ENCODE measurements at regions not wholly inside any gene's neighbourhood (a gene's known extent, or its start where the extent isn't known, plus 50 kb on each side); places are given as distances from the start of the nearest gene placed in this dataset.
"Not testable (repeated sequence)": the region's sequence is repeated elsewhere in the genome, so short reads cannot be mapped to it uniquely, and the experiment has no call there.

- Mint-ChIP-seq H3K9me3 (no peaks in the 10 kb centered on the region), H3K4me3 (no peak overlapping the region), H3K36me3 (ENCODE audit: low read depth) (no peaks in the 10 kb centered on the region), H3K4me1 (ENCODE audit: low read depth) (no peaks in the 10 kb centered on the region), H3K27ac (no peak overlapping the region), H3K27me3 (ENCODE audit: insufficient read depth) (no peaks in the 10 kb centered on the region)
- DNase-seq (ENCODE audit: low spot score), result no peak
- intact Hi-C loops (cut with micrococcal nuclease), result no loop called here
Measured at GRCh38 chr3:135558150-135558783, 407.3 kb upstream of the PPP2R3A start.

GRCh38 chr3:135558906-135559305, 406.6 kb upstream of the PPP2R3A start:
- Mint-ChIP-seq H3K9me3 (no peaks in the 10 kb centered on the region), H3K4me3 (no peak overlapping the region), H3K27ac (no peak overlapping the region), H3K27me3 (ENCODE audit: insufficient read depth) (no peaks in the 10 kb centered on the region), H3K36me3 (ENCODE audit: low read depth) (no peaks in the 10 kb centered on the region), H3K4me1 (ENCODE audit: low read depth) (no peaks in the 10 kb centered on the region)
- intact Hi-C loops (cut with micrococcal nuclease), result no loop called here
- no peak for DNase-seq (ENCODE audit: low spot score)

GRCh38 chr3:135559802-135560201, 405.7 kb upstream of the PPP2R3A start:
- no peak for DNase-seq (ENCODE audit: low spot score)
- Mint-ChIP-seq H3K27me3 (ENCODE audit: insufficient read depth) (no peaks in the 10 kb centered on the region), H3K36me3 (ENCODE audit: low read depth) (no peaks in the 10 kb centered on the region), H3K4me3 (no peak overlapping the region), H3K27ac (no peak overlapping the region), H3K9me3 (no peaks in the 10 kb centered on the region), H3K4me1 (ENCODE audit: low read depth) (no peaks in the 10 kb centered on the region)
- intact Hi-C loops (cut with micrococcal nuclease), result no loop called here

GRCh38 chr3:135560847-135561246, 404.7 kb upstream of the PPP2R3A start:
- no peak overlapping the region for H3K4me3 Mint-ChIP-seq
- no peaks in the 10 kb centered on the region for H3K4me1 Mint-ChIP-seq (ENCODE audit: low read depth)
- no peaks in the 10 kb centered on the region for H3K27me3 Mint-ChIP-seq (ENCODE audit: insufficient read depth)
- intact Hi-C loops (cut with micrococcal nuclease), result no loop called here
- H3K9me3 Mint-ChIP-seq, result no peaks in the 10 kb centered on the region
- no peak overlapping the region for H3K27ac Mint-ChIP-seq
- DNase-seq (ENCODE audit: low spot score), result no peak
- H3K36me3 Mint-ChIP-seq (ENCODE audit: low read depth), result no peaks in the 10 kb centered on the region

- intact Hi-C loops (cut with micrococcal nuclease), result no loop called here
- no peak for DNase-seq (ENCODE audit: low spot score)
- Mint-ChIP-seq H3K4me3 (no peak overlapping the region), H3K27ac (no peak overlapping the region), H3K4me1 (ENCODE audit: low read depth) (no peaks in the 10 kb centered on the region), H3K9me3 (no peaks in the 10 kb centered on the region), H3K27me3 (ENCODE audit: insufficient read depth) (no peaks in the 10 kb centered on the region), H3K36me3 (ENCODE audit: low read depth) (no peaks in the 10 kb centered on the region)
Measured at GRCh38 chr3:135564696-135565095, 400.8 kb upstream of the PPP2R3A start.

- intact Hi-C loops (cut with micrococcal nuclease), result no loop called here
- Mint-ChIP-seq H3K9me3 (no peaks in the 10 kb centered on the region), H3K27me3 (ENCODE audit: insufficient read depth) (no peaks in the 10 kb centered on the region), H3K36me3 (ENCODE audit: low read depth) (no peaks in the 10 kb centered on the region), H3K27ac (no peak overlapping the region), H3K4me1 (ENCODE audit: low read depth) (no peaks in the 10 kb centered on the region), H3K4me3 (no peak overlapping the region)
- no peak for DNase-seq (ENCODE audit: low spot score)
Measured at GRCh38 chr3:135565546-135565945, 400.0 kb upstream of the PPP2R3A start.

- intact Hi-C loops (cut with micrococcal nuclease), result no loop called here
- Mint-ChIP-seq H3K27ac (no peak overlapping the region), H3K4me3 (no peak overlapping the region), H3K4me1 (ENCODE audit: low read depth) (no peaks in the 10 kb centered on the region), H3K27me3 (ENCODE audit: insufficient read depth) (no peaks in the 10 kb centered on the region), H3K9me3 (no peaks in the 10 kb centered on the region), H3K36me3 (ENCODE audit: low read depth) (no peaks in the 10 kb centered on the region)
- DNase-seq (ENCODE audit: low spot score), result no peak
Measured at GRCh38 chr3:135567223-135567622, 398.3 kb upstream of the PPP2R3A start.

GRCh38 chr3:135576751-135577150, 388.8 kb upstream of the PPP2R3A start:
- no peaks in the 10 kb centered on the region for H3K9me3 Mint-ChIP-seq
- H3K27me3 Mint-ChIP-seq (ENCODE audit: insufficient read depth), result no peaks in the 10 kb centered on the region
- intact Hi-C loops (cut with micrococcal nuclease), result no loop called here
- DNase-seq (ENCODE audit: low spot score), result no peak
- no peak overlapping the region for H3K4me3 Mint-ChIP-seq
- H3K27ac Mint-ChIP-seq, result no peak overlapping the region
- no peaks in the 10 kb centered on the region for H3K4me1 Mint-ChIP-seq (ENCODE audit: low read depth)
- H3K36me3 Mint-ChIP-seq (ENCODE audit: low read depth), result no peaks in the 10 kb centered on the region

GRCh38 chr3:135581806-135582205, 383.7 kb upstream of the PPP2R3A start:
- H3K9me3 Mint-ChIP-seq, result no peaks in the 10 kb centered on the region

GRCh38 chr3:135582800-135583199, 382.7 kb upstream of the PPP2R3A start:
- no peak overlapping the region for H3K27ac Mint-ChIP-seq
- no peaks in the 10 kb centered on the region for H3K36me3 Mint-ChIP-seq (ENCODE audit: low read depth)
- H3K4me1 Mint-ChIP-seq (ENCODE audit: low read depth), result no peaks in the 10 kb centered on the region
- H3K9me3 Mint-ChIP-seq, result no peaks in the 10 kb centered on the region
- DNase-seq (ENCODE audit: low spot score), result no peak
- H3K4me3 Mint-ChIP-seq, result no peak overlapping the region
- no peaks in the 10 kb centered on the region for H3K27me3 Mint-ChIP-seq (ENCODE audit: insufficient read depth)
- intact Hi-C loops (cut with micrococcal nuclease), result no loop called here

More at GRCh38 chr3:135581806-135582205, 383.7 kb upstream of the PPP2R3A start:
- Mint-ChIP-seq H3K27ac (no peak overlapping the region), H3K36me3 (ENCODE audit: low read depth) (no peaks in the 10 kb centered on the region), H3K4me3 (no peak overlapping the region), H3K27me3 (ENCODE audit: insufficient read depth) (no peaks in the 10 kb centered on the region), H3K4me1 (ENCODE audit: low read depth) (no peaks in the 10 kb centered on the region)
- intact Hi-C loops (cut with micrococcal nuclease), result no loop called here
- DNase-seq (ENCODE audit: low spot score), result no peak

- Mint-ChIP-seq H3K36me3 (ENCODE audit: low read depth) (no peaks in the 10 kb centered on the region), H3K4me3 (no peak overlapping the region), H3K27me3 (ENCODE audit: insufficient read depth) (no peaks in the 10 kb centered on the region), H3K27ac (no peak overlapping the region), H3K4me1 (ENCODE audit: low read depth) (no peaks in the 10 kb centered on the region), H3K9me3 (peaks cover 8% of the 10 kb centered on the region)
- intact Hi-C loops (cut with micrococcal nuclease), result no loop called here
- no peak for DNase-seq (ENCODE audit: low spot score)
Measured at GRCh38 chr3:135596563-135596962, 369.0 kb upstream of the PPP2R3A start.

GRCh38 chr3:135597855-135598254, 367.7 kb upstream of the PPP2R3A start:
- no peaks in the 10 kb centered on the region for H3K36me3 Mint-ChIP-seq (ENCODE audit: low read depth)
- no peak for DNase-seq (ENCODE audit: low spot score)
- no peaks in the 10 kb centered on the region for H3K4me1 Mint-ChIP-seq (ENCODE audit: low read depth)
- no peaks in the 10 kb centered on the region for H3K9me3 Mint-ChIP-seq
- no peak overlapping the region for H3K27ac Mint-ChIP-seq
- no peaks in the 10 kb centered on the region for H3K27me3 Mint-ChIP-seq (ENCODE audit: insufficient read depth)
- intact Hi-C loops (cut with micrococcal nuclease), result no loop called here
- H3K4me3 Mint-ChIP-seq, result no peak overlapping the region

- H3K27me3 Mint-ChIP-seq (ENCODE audit: insufficient read depth), result no peaks in the 10 kb centered on the region
- intact Hi-C loops (cut with micrococcal nuclease), result no loop called here
- H3K4me3 Mint-ChIP-seq, result no peak overlapping the region
- H3K4me1 Mint-ChIP-seq (ENCODE audit: low read depth), result no peaks in the 10 kb centered on the region
- DNase-seq (ENCODE audit: low spot score), result no peak
- no peak overlapping the region for H3K27ac Mint-ChIP-seq
- no peaks in the 10 kb centered on the region for H3K36me3 Mint-ChIP-seq (ENCODE audit: low read depth)
- H3K9me3 Mint-ChIP-seq, result no peaks in the 10 kb centered on the region
Measured at GRCh38 chr3:135598597-135598996, 366.9 kb upstream of the PPP2R3A start.

- H3K27ac Mint-ChIP-seq; H3K4me1 Mint-ChIP-seq (ENCODE audit: low read depth); H3K27me3 Mint-ChIP-seq (ENCODE audit: insufficient read depth); H3K36me3 Mint-ChIP-seq (ENCODE audit: low read depth); DNase-seq (ENCODE audit: low spot score); H3K4me3 Mint-ChIP-seq; intact Hi-C loops (cut with micrococcal nuclease); H3K9me3 Mint-ChIP-seq: not testable (repeated sequence)
Measured at GRCh38 chr3:135604512-135604911, 361.0 kb upstream of the PPP2R3A start.
